ENCODE measurements at regions not wholly inside any gene's neighbourhood (a gene's known extent, or its start where the extent isn't known, plus 50 kb on each side); places are given as distances from the start of the nearest gene placed in this dataset.

DNA sequence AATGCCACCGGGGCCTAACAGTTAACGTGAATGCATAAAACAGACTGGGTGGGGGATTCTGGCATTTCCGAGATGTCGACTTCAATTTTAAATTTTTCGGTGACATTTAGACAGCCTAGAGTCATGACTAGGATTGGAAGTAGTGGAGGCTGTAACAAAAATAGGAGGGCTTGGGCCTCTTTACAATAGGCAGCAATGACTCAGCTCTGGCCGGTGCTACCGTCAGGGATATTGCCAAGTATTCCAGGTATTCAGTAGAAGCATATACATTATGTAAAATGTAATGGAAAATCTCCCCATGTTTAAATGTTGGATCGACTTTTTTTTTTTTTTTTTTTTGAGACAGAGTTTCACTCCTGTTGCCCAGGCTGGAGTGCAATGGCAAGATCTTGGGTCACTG lies 136.2 kb upstream of the STMND1 start:
- TF ChIP-seq, protein P1, sequence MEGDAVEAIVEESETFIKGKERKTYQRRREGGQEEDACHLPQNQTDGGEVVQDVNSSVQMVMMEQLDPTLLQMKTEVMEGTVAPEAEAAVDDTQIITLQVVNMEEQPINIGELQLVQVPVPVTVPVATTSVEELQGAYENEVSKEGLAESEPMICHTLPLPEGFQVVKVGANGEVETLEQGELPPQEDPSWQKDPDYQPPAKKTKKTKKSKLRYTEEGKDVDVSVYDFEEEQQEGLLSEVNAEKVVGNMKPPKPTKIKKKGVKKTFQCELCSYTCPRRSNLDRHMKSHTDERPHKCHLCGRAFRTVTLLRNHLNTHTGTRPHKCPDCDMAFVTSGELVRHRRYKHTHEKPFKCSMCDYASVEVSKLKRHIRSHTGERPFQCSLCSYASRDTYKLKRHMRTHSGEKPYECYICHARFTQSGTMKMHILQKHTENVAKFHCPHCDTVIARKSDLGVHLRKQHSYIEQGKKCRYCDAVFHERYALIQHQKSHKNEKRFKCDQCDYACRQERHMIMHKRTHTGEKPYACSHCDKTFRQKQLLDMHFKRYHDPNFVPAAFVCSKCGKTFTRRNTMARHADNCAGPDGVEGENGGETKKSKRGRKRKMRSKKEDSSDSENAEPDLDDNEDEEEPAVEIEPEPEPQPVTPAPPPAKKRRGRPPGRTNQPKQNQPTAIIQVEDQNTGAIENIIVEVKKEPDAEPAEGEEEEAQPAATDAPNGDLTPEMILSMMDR (IDR thresholded peaks at IDR 0.05; ENCODE audit: low read depth, low read length, poor library complexity, severe bottlenecking) = no peak
- TF ChIP-seq EZH2phosphoT487 (IDR thresholded peaks at IDR 0.05; ENCODE audit: borderline replicate concordance, low read length) = no peak
